GM10266 (cell line): ENCODE measurements at regions not wholly inside any gene's neighbourhood (a gene's known extent, or its start where the extent isn't known, plus 50 kb on each side); places are given as distances from the start of the nearest gene placed in this dataset.

ENCODE experiments used
- DNase-seq: peaks from one replicate; pipeline ENCODE4 v3.0.0; 2012; ENCODE audit errors: extremely low spot score
- CTCF ChIP-seq: IDR thresholded peaks from 2 replicates; pipeline ENCODE4 v1.5.1; 2012; ENCODE audit warnings: mild to moderate bottlenecking, low read depth; ENCODE audit not compliant: control insufficient read depth, insufficient read depth; ENCODE audit errors: missing control alignments

GRCh38 chr15:54850101-54850500 is 346.6 kb downstream of the RSL24D1 start:
- TF ChIP-seq CTCF = no peak
- DNase-seq = no peak

GRCh38 chr15:54843006-54843405 is 353.7 kb downstream of the RSL24D1 start:
- DNase-seq = no peak
- TF ChIP-seq CTCF = no peak

- no peak for DNase-seq
- TF ChIP-seq CTCF = no peak
Measured at GRCh38 chr15:54841701-54842305, 354.9 kb downstream of the RSL24D1 start.

- TF ChIP-seq CTCF = no peak
- DNase-seq = no peak
Measured at GRCh38 chr15:54840621-54841398, 355.9 kb downstream of the RSL24D1 start.

GRCh38 chr15:54839379-54839778 is 357.4 kb downstream of the RSL24D1 start:
- no peak for TF ChIP-seq CTCF
- DNase-seq = no peak

- TF ChIP-seq CTCF = no peak
- DNase-seq = no peak
Measured at GRCh38 chr15:54836052-54836795, 360.5 kb downstream of the RSL24D1 start.

- no peak for TF ChIP-seq CTCF
- DNase-seq = no peak
Measured at GRCh38 chr15:54829821-54830220, 366.9 kb downstream of the RSL24D1 start.
